Karpas-422 (cell line): ENCODE measurements at regions not wholly inside any gene's neighbourhood (a gene's known extent, or its start where the extent isn't known, plus 50 kb on each side); places are given as distances from the start of the nearest gene placed in this dataset.

Source experiments
- DNase-seq: peaks from one replicate; pipeline ENCODE4 v3.0.0-alpha.2; 2015
- H2AFZ ChIP-seq: fragments of 200-600 bp; sonication (generic); 2 replicates; pipeline ENCODE4 v1.6.1; 2014; ENCODE audit warnings: antibody characterized with exemption, low read length, mixed read lengths
- H3K27ac ChIP-seq: fragments of 200-600 bp; sonication (generic); 2 replicates; pipeline ENCODE4 v1.5.1; 2014; ENCODE audit warnings: mild to moderate bottlenecking, low read length, moderate library complexity
- H3K27me3 ChIP-seq: fragments of 200-600 bp; sonication (generic); 2 replicates; pipeline ENCODE4 v1.6.1; 2014; ENCODE audit warnings: low read length, mixed read lengths
- H3K36me3 ChIP-seq: fragments of 200-600 bp; sonication (generic); 2 replicates; pipeline ENCODE4 v1.6.1; 2014; ENCODE audit warnings: low read length, mixed read lengths; ENCODE audit not compliant: insufficient read depth
- H3K4me1 ChIP-seq: fragments of 200-600 bp; sonication (generic); 2 replicates; pipeline ENCODE4 v1.6.1; 2014; ENCODE audit warnings: mild to moderate bottlenecking, low read length, mixed read lengths
- H3K4me2 ChIP-seq: fragments of 200-600 bp; sonication (generic); 2 replicates; pipeline ENCODE4 v1.6.1; 2014; ENCODE audit warnings: low read length, low read depth, mild to moderate bottlenecking; ENCODE audit not compliant: poor library complexity, severe bottlenecking
- H3K4me3 ChIP-seq: fragments of 200-600 bp; sonication (generic); 2 replicates; pipeline ENCODE4 v1.5.1; 2014; ENCODE audit warnings: mild to moderate bottlenecking, antibody characterized with exemption, low read length, mixed read lengths
- H3K79me2 ChIP-seq: fragments of 200-600 bp; sonication (generic); 2 replicates; pipeline ENCODE4 v1.6.1; 2014; ENCODE audit warnings: mild to moderate bottlenecking, low read length, mixed read lengths
- H3K9ac ChIP-seq: fragments of 200-600 bp; sonication (generic); 2 replicates; pipeline ENCODE4 v1.6.0; 2014; ENCODE audit warnings: low read length
- H3K9me2 ChIP-seq: fragments of 200-600 bp; sonication (generic), shearing (Covaris generic); replicated peaks from 2 replicates; pipeline ENCODE4 v1.6.0; 2014; ENCODE audit warnings: mild to moderate bottlenecking, low read length, moderate library complexity; ENCODE audit not compliant: insufficient read depth
- H3K9me3 ChIP-seq: fragments of 300-700, 200-600 bp; sonication (generic); 2 replicates; pipeline ENCODE4 v1.6.1; 2014; ENCODE audit warnings: low read length, mixed read lengths
- H4K20me1 ChIP-seq: fragments of 200-600 bp; sonication (generic); 2 replicates; pipeline ENCODE4 v1.6.1; 2014; ENCODE audit warnings: mild to moderate bottlenecking, antibody characterized with exemption, low read length, low read depth; ENCODE audit not compliant: insufficient read depth

- Histone ChIP-seq H3K4me2 (no peak overlapping the region), H3K36me3 (no peaks in the 10 kb centered on the region), H3K9me3 (no peaks in the 10 kb centered on the region), H3K79me2 (no peaks in the 10 kb centered on the region), H3K9ac (no peak overlapping the region), H2AFZ (no peak overlapping the region), H3K9me2 (no peaks in the 10 kb centered on the region), H3K4me3 (no peak overlapping the region), H3K27me3 (no peaks in the 10 kb centered on the region), H4K20me1 (no peaks in the 10 kb centered on the region), H3K27ac (no peak overlapping the region), H3K4me1 (peaks cover 10% of the 10 kb centered on the region)
- DNase-seq = no peak
Measured at GRCh38 chr6:153960281-153960680, 78.8 kb upstream of the OPRM1 start.

GRCh38 chr6:153959276-153959675, 79.8 kb upstream of the OPRM1 start:
- Histone ChIP-seq H3K4me2 (no peak overlapping the region), H3K4me1 (peaks cover 10% of the 10 kb centered on the region), H3K9ac (no peak overlapping the region), H2AFZ (no peak overlapping the region), H3K9me2 (no peaks in the 10 kb centered on the region), H3K79me2 (no peaks in the 10 kb centered on the region), H3K36me3 (no peaks in the 10 kb centered on the region), H3K27me3 (no peaks in the 10 kb centered on the region), H3K27ac (no peak overlapping the region), H3K9me3 (no peaks in the 10 kb centered on the region), H3K4me3 (no peak overlapping the region), H4K20me1 (no peaks in the 10 kb centered on the region)
- no peak for DNase-seq

- Histone ChIP-seq H3K9ac (no peak overlapping the region), H3K27me3 (no peaks in the 10 kb centered on the region), H4K20me1 (no peaks in the 10 kb centered on the region), H3K4me1 (peaks cover 10% of the 10 kb centered on the region), H2AFZ (no peak overlapping the region), H3K79me2 (no peaks in the 10 kb centered on the region), H3K9me3 (no peaks in the 10 kb centered on the region), H3K27ac (no peak overlapping the region), H3K4me3 (no peak overlapping the region), H3K9me2 (no peaks in the 10 kb centered on the region), H3K36me3 (no peaks in the 10 kb centered on the region), H3K4me2 (no peak overlapping the region)
- no peak for DNase-seq
Measured at GRCh38 chr6:153958860-153959259, 80.2 kb upstream of the OPRM1 start.

GRCh38 chr6:153957394-153957793, 81.6 kb upstream of the OPRM1 start:
- no peaks in the 10 kb centered on the region for H3K79me2 ChIP-seq
- no peak for DNase-seq
- H2AFZ ChIP-seq = no peak overlapping the region
- no peaks in the 10 kb centered on the region for H3K27me3 ChIP-seq
- H3K9me3 ChIP-seq = no peaks in the 10 kb centered on the region
- H3K27ac ChIP-seq = no peak overlapping the region
- H3K4me3 ChIP-seq = no peak overlapping the region
- no peak overlapping the region for H3K4me2 ChIP-seq
- no peaks in the 10 kb centered on the region for H3K9me2 ChIP-seq
- no peaks in the 10 kb centered on the region for H4K20me1 ChIP-seq
- H3K4me1 ChIP-seq = peaks cover 10% of the 10 kb centered on the region
- no peaks in the 10 kb centered on the region for H3K36me3 ChIP-seq
- H3K9ac ChIP-seq = no peak overlapping the region

GRCh38 chr6:153956808-153957207, 82.2 kb upstream of the OPRM1 start:
- Histone ChIP-seq H3K4me2 (no peak overlapping the region), H3K27ac (no peak overlapping the region), H3K4me1 (peaks cover 10% of the 10 kb centered on the region), H2AFZ (no peak overlapping the region), H3K36me3 (no peaks in the 10 kb centered on the region), H3K27me3 (no peaks in the 10 kb centered on the region), H3K4me3 (no peak overlapping the region), H3K9ac (no peak overlapping the region), H3K9me3 (no peaks in the 10 kb centered on the region), H3K9me2 (no peaks in the 10 kb centered on the region), H3K79me2 (no peaks in the 10 kb centered on the region), H4K20me1 (no peaks in the 10 kb centered on the region)
- no peak for DNase-seq

GRCh38 chr6:153949616-153950015, 89.4 kb upstream of the OPRM1 start:
- no peak overlapping the region for H3K27ac ChIP-seq
- no peak overlapping the region for H3K4me3 ChIP-seq
- no peaks in the 10 kb centered on the region for H3K9me2 ChIP-seq
- H3K79me2 ChIP-seq = no peaks in the 10 kb centered on the region
- DNase-seq = no peak
- H2AFZ ChIP-seq = no peak overlapping the region
- no peak overlapping the region for H3K4me2 ChIP-seq
- H3K27me3 ChIP-seq = no peaks in the 10 kb centered on the region
- H3K9ac ChIP-seq = no peak overlapping the region
- no peaks in the 10 kb centered on the region for H3K9me3 ChIP-seq
- H3K4me1 ChIP-seq = no peaks in the 10 kb centered on the region
- no peaks in the 10 kb centered on the region for H3K36me3 ChIP-seq
- no peaks in the 10 kb centered on the region for H4K20me1 ChIP-seq

- Histone ChIP-seq H3K9ac (no peak overlapping the region), H3K9me2 (no peaks in the 10 kb centered on the region), H3K36me3 (no peaks in the 10 kb centered on the region), H3K27me3 (no peaks in the 10 kb centered on the region), H3K9me3 (no peaks in the 10 kb centered on the region), H3K79me2 (no peaks in the 10 kb centered on the region), H3K4me1 (no peaks in the 10 kb centered on the region), H2AFZ (no peak overlapping the region), H3K4me2 (no peak overlapping the region), H4K20me1 (no peaks in the 10 kb centered on the region), H3K27ac (no peak overlapping the region), H3K4me3 (no peak overlapping the region)
- DNase-seq = peak; percentile 71
Measured at GRCh38 chr6:153947808-153948447, 91.1 kb upstream of the OPRM1 start.

- Histone ChIP-seq H3K4me1 (no peaks in the 10 kb centered on the region), H4K20me1 (no peaks in the 10 kb centered on the region), H3K36me3 (no peaks in the 10 kb centered on the region), H2AFZ (no peak overlapping the region), H3K27me3 (no peaks in the 10 kb centered on the region), H3K4me3 (no peak overlapping the region), H3K79me2 (no peaks in the 10 kb centered on the region), H3K9me2 (no peaks in the 10 kb centered on the region), H3K4me2 (no peak overlapping the region), H3K9me3 (no peaks in the 10 kb centered on the region), H3K27ac (no peak overlapping the region), H3K9ac (no peak overlapping the region)
- DNase-seq = no peak
Measured at GRCh38 chr6:153944201-153944600, 94.8 kb upstream of the OPRM1 start.

GRCh38 chr6:153942361-153942760, 96.7 kb upstream of the OPRM1 start:
- Histone ChIP-seq H3K4me1 (no peaks in the 10 kb centered on the region), H3K27ac (no peak overlapping the region), H4K20me1 (no peaks in the 10 kb centered on the region), H3K27me3 (no peaks in the 10 kb centered on the region), H3K4me2 (no peak overlapping the region), H3K9me2 (no peaks in the 10 kb centered on the region), H3K79me2 (no peaks in the 10 kb centered on the region), H3K36me3 (no peaks in the 10 kb centered on the region), H2AFZ (no peak overlapping the region), H3K4me3 (no peak overlapping the region), H3K9me3 (no peaks in the 10 kb centered on the region), H3K9ac (no peak overlapping the region)
- no peak for DNase-seq
